H9 (cell line): ENCODE measurements at regions not wholly inside any gene's neighbourhood (a gene's known extent, or its start where the extent isn't known, plus 50 kb on each side); places are given as distances from the start of the nearest gene placed in this dataset.
A peak's percentile ranks its signal among the peaks of the same experiment; 100 is the strongest.

Experiments used
- DNase-seq: peaks from one replicate; pipeline ENCODE4 v3.0.0-alpha.2; 2017
- H2AFZ ChIP-seq: one replicate; pipeline ENCODE4 v1.6.1; 2013; ENCODE audit warnings: mild to moderate bottlenecking, low read length, control low read depth, moderate library complexity
- H2AK5ac ChIP-seq: 2 replicates; pipeline ENCODE4 v1.6.1; 2013; ENCODE audit warnings: low read length, control low read depth, mixed read lengths; ENCODE audit not compliant: insufficient read length
- H2BK120ac ChIP-seq: one replicate; pipeline ENCODE4 v1.6.1; 2013; ENCODE audit warnings: low read depth, mild to moderate bottlenecking, low read length, control low read depth, inconsistent platforms; ENCODE audit not compliant: poor library complexity, severe bottlenecking
- H2BK12ac ChIP-seq: 2 replicates; pipeline ENCODE4 v1.6.1; 2013; ENCODE audit warnings: low read length, control low read depth, mixed read lengths, low read depth; ENCODE audit not compliant: insufficient read length
- H2BK15ac ChIP-seq: 2 replicates; pipeline ENCODE4 v1.6.1; 2013; ENCODE audit warnings: low read depth, low read length, control low read depth
- H2BK20ac ChIP-seq: one replicate; pipeline ENCODE4 v1.6.1; 2013; ENCODE audit warnings: low read depth, mild to moderate bottlenecking, low read length, control low read depth, inconsistent platforms; ENCODE audit not compliant: poor library complexity, severe bottlenecking
- H2BK5ac ChIP-seq: 2 replicates; pipeline ENCODE4 v1.6.1; 2013; ENCODE audit warnings: low read length, control low read depth, mixed read lengths; ENCODE audit not compliant: insufficient read length
- H3K14ac ChIP-seq: 2 replicates; pipeline ENCODE4 v1.6.1; 2013; ENCODE audit warnings: low read length, control low read depth; ENCODE audit not compliant: insufficient read depth
- H3K18ac ChIP-seq: 2 replicates; pipeline ENCODE4 v1.6.1; 2013; ENCODE audit warnings: low read depth, mild to moderate bottlenecking, mixed read lengths, low read length, control low read depth; ENCODE audit not compliant: insufficient read length
- H3K23ac ChIP-seq: 2 replicates; pipeline ENCODE4 v1.6.1; 2013; ENCODE audit warnings: low read length, control low read depth, mixed read lengths, low read depth; ENCODE audit not compliant: insufficient read length
- H3K23me2 ChIP-seq: 2 replicates; pipeline ENCODE4 v1.6.1; 2013; ENCODE audit warnings: low read depth, mild to moderate bottlenecking, mixed read lengths, low read length, control low read depth; ENCODE audit not compliant: insufficient read length, poor library complexity, severe bottlenecking
- H3K27ac ChIP-seq: 2 replicates; pipeline ENCODE4 v1.5.1; 2013; ENCODE audit warnings: low read length, control low read depth, mixed read lengths, low read depth; ENCODE audit not compliant: insufficient read length
- H3K27me3 ChIP-seq: 2 replicates; pipeline ENCODE4 v1.6.1; 2013; ENCODE audit warnings: low read length, control low read depth, inconsistent platforms; ENCODE audit not compliant: insufficient read depth
- H3K4ac ChIP-seq: 2 replicates; pipeline ENCODE4 v1.6.1; 2013; ENCODE audit warnings: low read depth, mild to moderate bottlenecking, control low read depth, inconsistent platforms, low read length, moderate library complexity
- H3K4me1 ChIP-seq: 2 replicates; pipeline ENCODE4 v1.6.1; 2013; ENCODE audit warnings: low read length, control low read depth, inconsistent platforms; ENCODE audit not compliant: insufficient read depth
- H3K4me2 ChIP-seq: 2 replicates; pipeline ENCODE4 v1.6.1; 2013; ENCODE audit warnings: low read length, control low read depth, mixed read lengths; ENCODE audit not compliant: insufficient read length, insufficient read depth
- H3K56ac ChIP-seq: 2 replicates; pipeline ENCODE4 v1.6.1; 2013; ENCODE audit warnings: low read depth, mild to moderate bottlenecking, mixed read lengths, low read length, control low read depth; ENCODE audit not compliant: insufficient read length
- H3K79me1 ChIP-seq: 2 replicates; pipeline ENCODE4 v1.6.1; 2013; ENCODE audit warnings: low read depth, mild to moderate bottlenecking, moderate library complexity, low read length, control low read depth, inconsistent platforms; ENCODE audit not compliant: insufficient read depth, poor library complexity, severe bottlenecking
- H3K79me2 ChIP-seq: 2 replicates; pipeline ENCODE4 v1.6.1; 2013; ENCODE audit warnings: low read length, control low read depth, inconsistent platforms; ENCODE audit not compliant: insufficient read depth
- H3K9ac ChIP-seq: 2 replicates; pipeline ENCODE4 v1.6.1; 2013; ENCODE audit warnings: low read length, control low read depth, mixed read lengths; ENCODE audit not compliant: insufficient read length; ENCODE audit errors: extremely low read depth
- H3K9me3 ChIP-seq: one replicate; pipeline ENCODE4 v1.6.1; 2013; ENCODE audit warnings: low read depth, low read length, inconsistent platforms; ENCODE audit not compliant: control insufficient read depth
- H3T11ph ChIP-seq: one replicate; pipeline ENCODE4 v1.6.1; 2013; ENCODE audit warnings: mild to moderate bottlenecking, low read length, control low read depth, inconsistent platforms
- H4K20me1 ChIP-seq: one replicate; pipeline ENCODE4 v1.6.1; 2013; ENCODE audit not compliant: control insufficient read depth, insufficient read length, insufficient read depth
- H4K5ac ChIP-seq: 2 replicates; pipeline ENCODE4 v1.6.1; 2013; ENCODE audit warnings: low read depth, mild to moderate bottlenecking, mixed read lengths, low read length, control low read depth; ENCODE audit not compliant: insufficient read length
- H4K8ac ChIP-seq: replicated peaks from 2 replicates; pipeline ENCODE4 v1.6.1; 2013; ENCODE audit warnings: low read length, control low read depth, mixed read lengths, low read depth; ENCODE audit not compliant: insufficient read length
- H4K91ac ChIP-seq: 2 replicates; pipeline ENCODE4 v1.6.1; 2013; ENCODE audit warnings: low read depth, mild to moderate bottlenecking, moderate library complexity, mixed read lengths, low read length, control low read depth; ENCODE audit not compliant: insufficient read length
- H3K27ac Mint-ChIP-seq, 3 experiments: 2 replicates in 2 of 3; 3 replicates in 1 of 3; pipeline ENCODE4 v1.8.0; 2020 to 2021; ENCODE audit warnings: mixed read lengths in 3 of 3, mild to moderate bottlenecking in 1 of 3, moderate library complexity in 1 of 3
- H3K27me3 Mint-ChIP-seq: 2 replicates; pipeline ENCODE4 v1.8.0; 2021; ENCODE audit warnings: low read depth, mild to moderate bottlenecking, moderate library complexity, mixed read lengths
- H3K36me3 Mint-ChIP-seq, 3 experiments: 2 replicates in 2 of 3; 3 replicates in 1 of 3; pipeline ENCODE4 v1.8.0; 2020 to 2021; ENCODE audit warnings: low read depth in 3 of 3, mixed read lengths in 3 of 3; ENCODE audit not compliant: insufficient read depth in 1 of 3
- H3K4me1 Mint-ChIP-seq, 2 experiments: 2 replicates each; pipeline ENCODE4 v1.8.0; 2020; ENCODE audit warnings: mixed read lengths in 2 of 2
- H3K4me3 Mint-ChIP-seq, 2 experiments: 2 replicates in 1 of 2; 3 replicates in 1 of 2; pipeline ENCODE4 v1.8.0; 2020 to 2021; ENCODE audit warnings: mild to moderate bottlenecking in 2 of 2, mixed read lengths in 2 of 2, moderate library complexity in 1 of 2
- H3K9me3 Mint-ChIP-seq, 2 experiments: 2 replicates in 1 of 2; 3 replicates in 1 of 2; pipeline ENCODE4 v1.8.0; 2020; ENCODE audit warnings: mild to moderate bottlenecking in 2 of 2, mixed read lengths in 2 of 2, moderate library complexity in 1 of 2
- CTCF ChIP-seq: fragments of 200-600 bp; sonication (generic); conservative IDR thresholded peaks from 3 replicates; pipeline ENCODE4 v1.8.0; 2021; ENCODE audit warnings: antibody characterized with exemption, mild to moderate bottlenecking
- WGBS: extraction: QIAGEN DNeasy Blood & Tissue Kit; methylation state at CpG from one replicate; pipeline ENCODE4 v1.1.7; 2013; ENCODE audit warnings: missing lambda C conversion rate, low lambda C conversion rate, mixed read lengths; ENCODE audit not compliant: insufficient read length; ENCODE audit errors: extremely low coverage; 5-methylcytosine and 5-hydroxymethylcytosine counted together

- H3K9me3 Mint-ChIP-seq, result peaks cover 2 to 3% of the 10 kb centered on the region in 2 experiments; a peak in 3 of 5 replicates
Measured at GRCh38 chr7:155864271-155864985, 52.2 kb upstream of the SHH start.

More at GRCh38 chr7:155864271-155864985, 52.2 kb upstream of the SHH start:
- H2AFZ ChIP-seq, result no peak overlapping the region
- no peak overlapping the region for H4K5ac ChIP-seq
- H4K20me1 ChIP-seq, result no peaks in the 10 kb centered on the region
- no peak overlapping the region for H2BK15ac ChIP-seq
- no peaks in the 10 kb centered on the region for H3K9me3 ChIP-seq
- H3K56ac ChIP-seq, result no peak overlapping the region
- no peak overlapping the region for H3K23ac ChIP-seq
- H2BK20ac ChIP-seq, result no peak overlapping the region
- no peak overlapping the region for H2AK5ac ChIP-seq
- WGBS, result no CpG with 5 or more reads among the region's 10 CpGs
- no peaks in the 10 kb centered on the region for H3K79me1 ChIP-seq
- no peak for TF ChIP-seq CTCF
- no peak overlapping the region for H2BK5ac ChIP-seq
- H3K18ac ChIP-seq, result no peak overlapping the region
- no peaks in the 10 kb centered on the region for H3K79me2 ChIP-seq
- no peak overlapping the region; a peak in 1 of 7 replicates for H3K27ac Mint-ChIP-seq
- peaks cover 0 to 5% of the 10 kb centered on the region in 2 experiments; a peak in 2 of 4 replicates for H3K4me1 Mint-ChIP-seq
- H3K14ac ChIP-seq, result no peak overlapping the region
- no peak overlapping the region for H3K9ac ChIP-seq
- H4K91ac ChIP-seq, result no peak overlapping the region
- H4K8ac ChIP-seq, result no peak overlapping the region
- no peak overlapping the region for H3K4me3 Mint-ChIP-seq
- no peak overlapping the region for H3K4ac ChIP-seq
- DNase-seq, result peak; percentile 10
- no peaks in the 10 kb centered on the region for H3K4me1 ChIP-seq
- no peak overlapping the region for H2BK12ac ChIP-seq
- H3K23me2 ChIP-seq, result no peaks in the 10 kb centered on the region
- H3K4me2 ChIP-seq, result no peak overlapping the region
- no peaks in the 10 kb centered on the region; a peak in 1 of 7 replicates for H3K36me3 Mint-ChIP-seq
- no peak overlapping the region for H3K27ac ChIP-seq
- H3K27me3 Mint-ChIP-seq, result peaks cover 16% of the 10 kb centered on the region
- no peaks in the 10 kb centered on the region for H3K27me3 ChIP-seq
- no peak overlapping the region for H3T11ph ChIP-seq
- no peak overlapping the region for H2BK120ac ChIP-seq
